MG63 (cell line): ENCODE measurements at regions not wholly inside any gene's neighbourhood (a gene's known extent, or its start where the extent isn't known, plus 50 kb on each side); places are given as distances from the start of the nearest gene placed in this dataset.

Source experiments
- DNase-seq: peaks from one replicate; pipeline ENCODE4 v3.0.0-alpha.2; 2020
- H3K27me3 ChIP-seq: fragments of 250-450 bp; sonication (Bioruptor Pico); 2 replicates; pipeline ENCODE4 v1.5.1; 2020; ENCODE audit warnings: mild to moderate bottlenecking, moderate library complexity
- H3K36me3 ChIP-seq: fragments of 250-450 bp; sonication (Bioruptor Pico); 2 replicates; pipeline ENCODE4 v1.5.1; 2020; ENCODE audit warnings: mild to moderate bottlenecking, moderate library complexity
- H3K4me3 ChIP-seq: fragments of 250-450 bp; sonication (Bioruptor Pico); 2 replicates; pipeline ENCODE4 v1.5.1; 2020; ENCODE audit warnings: mild to moderate bottlenecking, moderate library complexity
- H3K9me3 ChIP-seq: fragments of 250-450 bp; sonication (Bioruptor Pico); 2 replicates; pipeline ENCODE4 v1.5.1; 2020; ENCODE audit warnings: mild to moderate bottlenecking, moderate library complexity

- no peaks in the 10 kb centered on the region for H3K9me3 ChIP-seq
- no peak overlapping the region for H3K4me3 ChIP-seq
- no peak for DNase-seq
- no peaks in the 10 kb centered on the region for H3K36me3 ChIP-seq
- no peaks in the 10 kb centered on the region for H3K27me3 ChIP-seq
These were observed 56.9 kb downstream of the RDH14 start for GRCh38 chr2:18503376-18504228.

GRCh38 chr2:18502142-18502541, 58.3 kb downstream of the RDH14 start:
- Histone ChIP-seq H3K9me3 (no peaks in the 10 kb centered on the region), H3K36me3 (no peaks in the 10 kb centered on the region), H3K27me3 (no peaks in the 10 kb centered on the region), H3K4me3 (no peak overlapping the region)
- no peak for DNase-seq

GRCh38 chr2:18501729-18502128, 58.7 kb downstream of the RDH14 start:
- no peak overlapping the region for H3K4me3 ChIP-seq
- H3K36me3 ChIP-seq, result no peaks in the 10 kb centered on the region
- no peak for DNase-seq
- H3K9me3 ChIP-seq, result no peaks in the 10 kb centered on the region
- no peaks in the 10 kb centered on the region for H3K27me3 ChIP-seq

- no peak for DNase-seq
- no peak overlapping the region for H3K4me3 ChIP-seq
- no peaks in the 10 kb centered on the region for H3K36me3 ChIP-seq
- no peaks in the 10 kb centered on the region for H3K9me3 ChIP-seq
- H3K27me3 ChIP-seq, result no peaks in the 10 kb centered on the region; the same call in 1 of the 2 replicates
These were observed 59.3 kb downstream of the RDH14 start for GRCh38 chr2:18501156-18501555.

- H3K36me3 ChIP-seq, result no peaks in the 10 kb centered on the region
- DNase-seq, result no peak
- H3K9me3 ChIP-seq, result no peaks in the 10 kb centered on the region
- H3K4me3 ChIP-seq, result no peak overlapping the region
- no peaks in the 10 kb centered on the region; the same call in 1 of the 2 replicates for H3K27me3 ChIP-seq
These were observed 60.1 kb downstream of the RDH14 start for GRCh38 chr2:18500333-18500732.

- Histone ChIP-seq H3K9me3 (no peaks in the 10 kb centered on the region), H3K4me3 (no peak overlapping the region), H3K36me3 (no peaks in the 10 kb centered on the region), H3K27me3 (no peaks in the 10 kb centered on the region; the same call in 1 of the 2 replicates)
- no peak for DNase-seq
These were observed 61.9 kb downstream of the RDH14 start for GRCh38 chr2:18498531-18498930.

- Histone ChIP-seq H3K36me3 (no peaks in the 10 kb centered on the region), H3K4me3 (no peak overlapping the region), H3K27me3 (no peaks in the 10 kb centered on the region; the same call in 1 of the 2 replicates), H3K9me3 (no peaks in the 10 kb centered on the region)
- no peak for DNase-seq
These were observed 63.9 kb downstream of the RDH14 start for GRCh38 chr2:18496516-18496915.

- DNase-seq, result no peak
- Histone ChIP-seq H3K4me3 (no peak overlapping the region), H3K27me3 (no peaks in the 10 kb centered on the region; the same call in 1 of the 2 replicates), H3K36me3 (no peaks in the 10 kb centered on the region), H3K9me3 (no peaks in the 10 kb centered on the region)
These were observed 65.4 kb downstream of the RDH14 start for GRCh38 chr2:18495058-18495457.

GRCh38 chr2:18492721-18493120, 67.7 kb downstream of the RDH14 start:
- no peaks in the 10 kb centered on the region for H3K9me3 ChIP-seq
- no peak overlapping the region for H3K4me3 ChIP-seq
- H3K27me3 ChIP-seq, result no peaks in the 10 kb centered on the region; the same call in 1 of the 2 replicates
- H3K36me3 ChIP-seq, result no peaks in the 10 kb centered on the region
- DNase-seq, result no peak

GRCh38 chr2:18491577-18491976, 68.9 kb downstream of the RDH14 start:
- no peaks in the 10 kb centered on the region; the same call in 1 of the 2 replicates for H3K27me3 ChIP-seq
- no peaks in the 10 kb centered on the region for H3K36me3 ChIP-seq
- H3K9me3 ChIP-seq, result no peaks in the 10 kb centered on the region
- DNase-seq, result no peak
- no peak overlapping the region for H3K4me3 ChIP-seq

- no peak overlapping the region for H3K4me3 ChIP-seq
- no peak for DNase-seq
- no peaks in the 10 kb centered on the region; the same call in 1 of the 2 replicates for H3K27me3 ChIP-seq
- H3K9me3 ChIP-seq, result no peaks in the 10 kb centered on the region
- H3K36me3 ChIP-seq, result no peaks in the 10 kb centered on the region
These were observed 69.6 kb downstream of the RDH14 start for GRCh38 chr2:18490901-18491300.

GRCh38 chr2:18487106-18487913, 73.1 kb downstream of the RDH14 start:
- Histone ChIP-seq H3K27me3 (no peaks in the 10 kb centered on the region), H3K9me3 (no peaks in the 10 kb centered on the region), H3K4me3 (no peak overlapping the region), H3K36me3 (no peaks in the 10 kb centered on the region)
- DNase-seq, result no peak

GRCh38 chr2:18484625-18485024, 75.8 kb downstream of the RDH14 start:
- H3K27me3 ChIP-seq, result no peaks in the 10 kb centered on the region
- no peaks in the 10 kb centered on the region for H3K36me3 ChIP-seq
- no peak for DNase-seq
- H3K9me3 ChIP-seq, result no peaks in the 10 kb centered on the region
- no peak overlapping the region for H3K4me3 ChIP-seq

GRCh38 chr2:18483896-18484295, 76.6 kb downstream of the RDH14 start:
- no peaks in the 10 kb centered on the region for H3K36me3 ChIP-seq
- no peak for DNase-seq
- H3K27me3 ChIP-seq, result no peaks in the 10 kb centered on the region
- no peak overlapping the region for H3K4me3 ChIP-seq
- no peaks in the 10 kb centered on the region for H3K9me3 ChIP-seq

GRCh38 chr2:18482666-18483065, 77.8 kb downstream of the RDH14 start:
- no peaks in the 10 kb centered on the region for H3K36me3 ChIP-seq
- H3K4me3 ChIP-seq, result no peak overlapping the region
- no peaks in the 10 kb centered on the region for H3K27me3 ChIP-seq
- H3K9me3 ChIP-seq, result no peaks in the 10 kb centered on the region
- no peak for DNase-seq

GRCh38 chr2:18479947-18480369, 80.5 kb downstream of the RDH14 start:
- no peaks in the 10 kb centered on the region for H3K9me3 ChIP-seq
- no peaks in the 10 kb centered on the region for H3K36me3 ChIP-seq
- no peak overlapping the region for H3K4me3 ChIP-seq
- no peak for DNase-seq
- H3K27me3 ChIP-seq, result no peaks in the 10 kb centered on the region

- Histone ChIP-seq H3K27me3 (no peaks in the 10 kb centered on the region), H3K9me3 (no peaks in the 10 kb centered on the region), H3K4me3 (no peak overlapping the region), H3K36me3 (no peaks in the 10 kb centered on the region)
- no peak for DNase-seq
These were observed 83.2 kb downstream of the RDH14 start for GRCh38 chr2:18477293-18477692.
